ENCODE measurements at regions not wholly inside any gene's neighbourhood (a gene's known extent, or its start where the extent isn't known, plus 50 kb on each side); places are given as distances from the start of the nearest gene placed in this dataset.
"Not testable (repeated sequence)": the region's sequence is repeated elsewhere in the genome, so short reads cannot be mapped to it uniquely, and the experiment has no call there.

DNA sequence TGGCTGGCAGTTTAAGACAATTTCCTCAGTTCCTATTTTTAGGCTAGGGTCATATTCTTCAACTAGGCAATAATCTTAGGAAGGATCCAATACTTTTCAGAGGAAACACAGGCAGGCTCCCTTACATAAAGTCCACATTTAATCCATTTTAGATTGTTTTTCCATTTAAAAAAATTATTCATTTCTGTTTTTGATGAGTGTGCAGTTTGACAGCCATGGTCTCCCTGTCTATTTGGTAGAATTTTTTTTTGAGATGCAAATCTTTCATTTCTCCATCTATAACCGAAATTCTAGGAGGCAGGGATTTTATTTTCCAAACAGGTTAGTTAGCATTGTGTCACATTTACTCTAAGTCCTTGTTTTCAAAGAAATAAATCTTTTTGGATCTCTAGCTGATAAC lies 326.8 kb downstream of the PPP4R3C start:
- no peak for DNase-seq

DNA sequence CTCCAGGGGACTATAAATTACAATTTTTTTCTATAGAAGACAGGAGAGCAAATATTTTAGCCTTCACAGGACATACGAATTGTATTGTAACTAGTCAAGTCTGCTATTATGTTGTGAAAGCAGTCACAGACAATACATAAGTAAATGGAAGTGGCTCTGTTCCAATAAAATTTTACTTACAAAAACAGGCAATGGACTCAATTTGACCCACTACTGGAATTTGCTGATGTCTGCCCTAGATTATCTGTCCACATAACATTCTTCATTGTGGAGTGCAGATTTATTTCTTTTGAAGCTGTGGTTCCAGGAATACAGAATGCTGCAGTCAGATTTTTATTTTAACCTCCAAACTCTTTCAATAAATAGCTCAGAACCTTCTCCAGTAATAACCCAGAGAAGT lies 330.3 kb downstream of the PPP4R3C start:
- no peak for DNase-seq

DNA sequence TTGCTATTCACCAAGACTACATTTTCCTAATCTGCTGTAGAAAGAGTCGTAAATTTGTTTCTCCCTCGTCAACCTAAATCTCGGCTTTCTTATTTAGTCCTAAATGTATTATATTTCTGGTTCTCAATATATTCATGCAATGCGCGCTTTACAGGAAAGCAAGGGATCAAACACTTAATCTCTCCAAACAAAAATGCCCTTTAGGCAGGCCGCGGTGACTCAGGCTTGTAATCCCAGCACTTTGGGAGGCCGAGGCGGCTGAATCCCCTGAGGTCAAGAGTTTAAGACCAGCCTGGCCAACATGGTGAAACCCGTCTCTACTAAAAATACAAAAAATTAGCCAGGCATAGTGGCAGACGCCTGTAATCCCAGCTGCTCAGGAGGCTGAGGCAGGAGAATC lies 376.0 kb downstream of the PPP4R3C start:
- DNase-seq, result not testable (repeated sequence)

DNA sequence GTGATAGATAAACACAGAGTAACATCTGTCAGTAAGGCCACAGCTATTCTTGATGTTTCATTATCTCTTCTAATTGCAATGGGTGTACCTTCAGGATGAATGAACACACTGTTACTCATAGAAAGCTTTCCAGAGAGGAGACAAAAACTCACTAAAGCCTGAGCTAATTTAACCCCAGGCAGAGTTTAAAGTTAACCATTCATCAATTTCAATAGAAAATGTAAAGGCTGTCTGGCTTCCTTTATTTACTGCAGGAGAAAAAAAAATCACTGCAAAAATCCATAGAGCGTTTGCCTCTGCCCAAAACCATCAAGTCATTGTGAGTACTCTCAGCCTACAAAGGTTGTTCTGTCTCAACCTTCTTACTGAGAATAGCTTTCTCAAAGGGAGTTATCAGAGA lies 376.9 kb downstream of the PPP4R3C start:
- no peak for DNase-seq

DNA sequence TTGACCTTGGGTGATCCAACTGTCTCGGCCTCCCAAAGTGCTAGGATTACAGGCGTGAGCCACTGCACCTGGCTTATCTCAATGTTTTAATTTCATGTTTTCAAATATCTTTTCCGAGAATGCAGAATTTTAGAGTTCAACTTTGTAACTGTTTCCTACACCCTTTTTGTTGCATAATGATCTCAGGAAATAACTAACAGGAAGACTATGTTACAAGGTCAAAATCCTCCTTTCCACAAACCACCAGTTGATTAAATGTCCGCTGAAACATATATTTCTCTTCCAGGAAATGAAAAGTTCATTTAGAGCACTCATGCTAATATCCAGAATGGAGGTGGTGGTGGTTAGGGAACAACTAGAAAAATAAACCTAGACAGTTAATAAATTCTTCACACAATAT lies 377.8 kb downstream of the PPP4R3C start:
- no peak for DNase-seq

DNA sequence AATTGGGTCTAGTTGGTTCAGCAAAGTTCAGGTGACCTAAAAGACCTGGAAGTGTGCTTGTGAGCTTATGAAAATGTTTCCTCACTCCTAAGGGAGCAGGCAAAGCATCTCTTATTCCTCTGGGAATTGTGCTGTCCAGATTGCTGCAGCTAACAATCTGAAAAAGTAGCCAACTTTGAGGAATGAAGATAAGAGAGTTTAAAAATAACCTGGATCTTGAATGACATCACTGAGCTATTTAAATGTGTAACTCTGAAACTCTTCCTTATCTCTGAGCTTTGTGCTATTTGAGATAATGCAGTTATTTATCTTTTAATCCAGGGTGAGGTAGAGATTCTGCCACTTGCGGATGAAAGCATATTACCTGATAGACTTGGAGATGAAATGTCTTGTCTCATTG lies 384.8 kb downstream of the PPP4R3C start:
- no peak for DNase-seq

DNA sequence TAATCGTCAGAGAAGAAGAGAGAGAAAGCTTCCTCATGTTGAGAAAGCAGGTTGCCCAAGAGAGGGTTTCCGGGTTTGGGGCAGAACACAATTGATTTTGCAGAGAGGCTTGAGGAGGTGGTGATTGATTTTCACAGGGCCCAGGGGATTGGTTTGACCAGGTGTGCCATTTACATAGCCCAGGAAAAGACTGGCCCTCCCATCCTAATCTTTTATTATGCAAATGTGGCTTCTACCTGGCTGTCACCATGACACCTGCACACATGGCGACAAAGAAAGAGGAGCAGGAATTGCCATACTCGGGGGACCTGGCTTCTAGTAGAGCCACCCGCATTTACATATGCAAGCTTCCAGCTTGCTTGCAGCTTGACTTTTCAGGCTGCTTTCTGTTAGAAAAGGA lies 405.3 kb downstream of the PPP4R3C start:
- DNase-seq, result no peak

DNA sequence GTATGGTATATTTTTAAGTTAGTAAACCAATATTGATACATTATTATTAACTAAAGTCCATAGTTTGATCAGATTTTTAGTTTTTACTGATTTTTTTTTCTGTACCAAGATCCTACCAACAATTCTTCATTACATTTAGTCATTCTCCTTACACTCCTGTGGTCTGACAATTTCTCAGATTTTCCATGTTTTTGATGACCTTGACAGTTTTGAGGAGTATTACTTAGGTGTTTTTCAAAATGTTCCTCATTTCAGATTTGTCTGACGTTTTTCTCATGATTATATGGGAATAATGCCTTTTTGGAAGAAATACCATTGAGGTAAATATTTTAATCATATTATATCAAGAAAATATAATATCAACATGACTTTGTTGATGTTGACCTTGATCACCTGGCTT lies 423.8 kb downstream of the PPP4R3C start:
- DNase-seq, result no peak

DNA sequence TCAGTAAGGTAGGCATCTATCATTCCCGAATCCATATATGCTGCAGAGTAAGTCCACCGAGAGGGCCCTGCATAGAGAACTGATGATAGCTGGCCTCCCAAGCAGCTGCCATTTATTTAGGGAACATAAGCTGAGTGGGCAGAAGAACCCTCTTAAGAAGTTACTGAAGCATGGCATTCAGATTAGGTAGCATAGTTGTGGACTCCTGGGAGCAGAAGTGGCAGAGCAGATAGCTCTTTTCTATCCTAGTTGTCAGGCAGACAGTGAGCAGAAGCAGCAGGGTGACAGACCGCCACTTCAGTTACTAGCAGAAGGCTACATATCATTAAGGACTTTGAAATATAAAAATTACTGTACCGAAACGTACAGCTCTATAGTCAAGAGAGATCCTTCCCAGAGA lies 454.7 kb downstream of the PPP4R3C start:
- DNase-seq, result peak; percentile 96 to 99

DNA sequence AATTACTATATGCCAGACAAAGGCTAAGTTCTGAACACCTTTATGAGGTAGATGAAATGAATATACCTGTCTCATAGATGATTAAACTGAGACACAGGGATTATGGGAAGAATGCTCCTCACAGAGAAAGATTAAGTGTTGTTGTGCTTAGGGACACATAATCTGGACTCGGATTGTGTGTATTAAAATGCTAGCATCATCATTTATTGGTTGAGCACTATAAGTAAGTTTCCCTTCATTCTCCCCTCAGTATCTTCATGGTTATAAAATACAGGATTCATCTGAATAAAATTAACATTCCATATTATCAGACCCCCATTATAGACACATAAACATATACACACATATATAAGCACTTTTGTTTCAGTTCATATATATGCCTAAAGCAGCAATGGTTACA lies 463.5 kb downstream of the PPP4R3C start:
- no peak for DNase-seq

DNA sequence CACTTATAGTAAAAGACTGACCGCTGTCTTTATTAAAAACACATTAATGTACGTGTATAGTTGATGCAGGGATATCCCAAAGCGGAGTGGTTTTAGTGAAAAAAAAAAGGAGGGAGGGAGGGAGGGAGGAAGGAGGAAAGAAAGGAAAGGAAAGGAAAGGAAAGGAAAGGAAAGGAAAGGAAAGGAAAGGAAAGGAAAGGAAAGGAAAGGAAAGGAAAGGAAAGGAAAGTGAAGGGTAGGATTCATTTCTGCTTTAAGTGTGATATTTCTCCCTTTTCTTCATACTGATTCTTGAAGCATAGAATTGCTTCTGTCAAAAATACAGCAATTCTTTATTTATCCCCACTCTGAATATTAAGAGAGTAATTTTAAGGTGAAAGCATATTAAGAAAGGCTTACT lies 504.9 kb downstream of the PPP4R3C start:
- no peak for DNase-seq

DNA sequence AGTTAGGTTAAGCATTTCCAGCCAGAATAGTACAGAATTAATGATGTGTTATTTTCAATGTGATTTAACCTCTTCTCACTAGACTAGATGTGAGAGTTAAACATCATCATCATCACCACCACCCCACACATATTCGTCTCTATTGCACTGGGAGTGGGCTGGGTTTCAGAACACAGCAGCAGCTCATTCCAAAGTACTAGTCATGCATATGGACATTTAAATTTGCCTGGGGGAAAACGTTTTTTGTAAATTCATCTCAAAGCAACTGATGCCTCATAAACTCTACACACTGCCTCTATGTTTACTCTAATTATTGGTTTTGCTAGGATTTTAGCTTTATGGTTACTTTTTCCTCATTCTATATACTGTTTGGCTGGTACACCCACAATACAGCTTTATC lies 509.1 kb downstream of the PPP4R3C start:
- DNase-seq, result no peak

DNA sequence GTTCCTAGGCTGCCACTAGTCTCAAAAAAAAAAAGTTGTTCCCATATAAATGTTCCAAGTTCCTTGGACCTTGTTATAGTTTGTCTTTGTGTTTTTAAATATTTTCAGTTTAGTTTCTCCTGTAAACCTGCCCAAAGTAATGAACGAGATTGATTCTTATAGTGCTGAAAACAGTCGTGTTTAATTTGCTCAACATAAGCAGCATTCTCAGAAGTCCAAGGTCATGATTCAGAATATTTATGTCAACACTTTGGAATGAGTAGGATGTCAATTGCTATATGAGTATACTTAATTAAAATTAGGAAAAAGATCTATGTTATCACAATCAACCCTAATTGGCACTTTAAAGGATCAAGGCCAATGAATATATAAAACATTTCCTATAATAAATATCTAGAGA lies 510.9 kb downstream of the PPP4R3C start:
- DNase-seq, result no peak

DNA sequence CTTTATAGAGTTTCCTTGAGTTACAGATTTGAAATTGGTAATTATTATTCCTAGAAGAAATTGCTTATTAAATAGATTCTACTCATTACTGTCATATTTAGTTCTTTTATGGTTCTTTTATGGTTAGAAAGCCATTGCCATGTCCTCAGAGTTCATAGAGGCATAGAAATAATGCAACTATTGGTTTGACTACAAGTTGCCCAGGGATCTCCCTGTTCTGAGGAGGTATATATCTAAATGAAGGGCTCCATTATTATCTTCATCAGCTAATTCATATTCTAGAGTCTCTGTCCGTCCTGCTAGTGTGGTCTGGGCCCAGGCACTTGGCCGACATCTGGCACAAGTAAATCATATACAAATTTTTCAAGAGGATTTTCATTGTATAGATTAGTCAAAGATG lies 535.7 kb downstream of the PPP4R3C start:
- DNase-seq, result no peak

DNA sequence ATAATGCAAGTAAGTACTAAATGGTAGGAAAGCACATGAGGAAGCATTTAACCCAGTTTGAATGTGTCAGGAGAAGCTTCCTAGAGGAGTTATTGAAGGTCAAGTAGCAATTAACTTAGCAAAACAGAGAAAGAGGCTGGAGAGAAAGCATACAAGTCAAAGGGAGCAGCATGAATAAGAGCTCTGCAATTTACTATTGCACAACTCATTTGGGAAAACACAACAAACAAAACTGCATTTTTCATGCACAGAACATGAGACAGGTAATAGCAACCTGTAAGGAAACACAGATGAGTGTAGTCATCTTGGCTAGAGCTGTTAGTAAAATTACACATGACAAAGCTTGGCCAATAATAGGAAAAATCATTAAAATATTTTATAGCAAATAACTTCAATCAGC lies 538.1 kb downstream of the PPP4R3C start:
- DNase-seq, result no peak

DNA sequence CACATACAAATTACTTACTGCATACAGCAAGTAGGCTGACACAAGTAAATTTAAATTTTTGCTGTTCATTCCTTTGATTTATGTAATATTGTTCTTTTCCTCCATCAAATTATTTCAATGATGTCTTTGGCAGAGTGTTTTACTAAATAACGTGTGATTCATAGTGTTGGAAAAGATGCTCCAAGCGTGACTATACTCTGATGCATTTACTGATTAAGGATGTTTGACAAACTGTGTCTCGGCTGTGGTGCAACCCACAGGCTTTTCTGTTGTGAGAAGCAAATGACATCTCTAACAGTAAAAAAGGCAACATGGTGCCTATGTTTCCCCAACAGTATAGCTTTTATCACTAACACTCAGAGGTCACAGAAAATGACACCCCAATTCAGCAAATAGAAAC lies 540.9 kb downstream of the PPP4R3C start:
- DNase-seq, result no peak

DNA sequence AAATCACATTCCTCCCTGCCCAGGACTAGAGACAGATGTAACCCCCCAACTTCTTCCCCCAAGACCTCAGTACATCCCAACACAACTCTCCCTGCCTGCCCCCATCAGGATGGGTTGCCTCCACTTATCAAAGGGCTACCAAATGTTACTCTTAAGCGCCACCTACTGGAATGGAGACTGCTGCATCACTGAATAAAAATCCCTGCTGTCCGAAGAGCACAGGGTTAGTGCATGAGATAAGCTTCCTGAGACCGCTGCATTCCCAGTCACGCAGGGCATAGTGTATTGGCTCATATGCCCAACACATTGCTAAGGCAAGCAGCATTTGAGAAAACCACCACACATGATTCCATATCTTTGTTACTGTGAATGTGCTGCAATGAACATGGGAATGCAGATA lies 544.5 kb downstream of the PPP4R3C start:
- peak in 1 of 2 experiments; percentile 64 for DNase-seq

DNA sequence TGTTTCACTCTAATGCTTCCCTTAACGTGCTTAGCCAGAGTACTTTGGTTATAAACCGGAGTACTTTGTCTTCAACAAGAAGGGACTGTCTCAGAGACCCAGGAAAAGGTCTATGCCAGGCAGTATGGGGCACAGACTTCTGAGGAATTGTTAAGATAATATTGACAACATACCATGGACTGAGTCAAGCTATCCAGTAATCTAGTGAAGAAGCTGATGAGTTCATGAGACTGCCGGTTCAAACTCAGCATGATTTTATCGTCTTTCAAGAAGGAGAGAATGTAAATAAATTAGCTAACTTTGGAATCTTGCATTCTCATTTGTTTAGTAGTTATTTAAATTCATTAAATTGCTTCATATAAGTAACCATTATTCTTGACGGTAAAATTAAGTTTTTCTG lies 546.1 kb downstream of the PPP4R3C start:
- no peak for DNase-seq

DNA sequence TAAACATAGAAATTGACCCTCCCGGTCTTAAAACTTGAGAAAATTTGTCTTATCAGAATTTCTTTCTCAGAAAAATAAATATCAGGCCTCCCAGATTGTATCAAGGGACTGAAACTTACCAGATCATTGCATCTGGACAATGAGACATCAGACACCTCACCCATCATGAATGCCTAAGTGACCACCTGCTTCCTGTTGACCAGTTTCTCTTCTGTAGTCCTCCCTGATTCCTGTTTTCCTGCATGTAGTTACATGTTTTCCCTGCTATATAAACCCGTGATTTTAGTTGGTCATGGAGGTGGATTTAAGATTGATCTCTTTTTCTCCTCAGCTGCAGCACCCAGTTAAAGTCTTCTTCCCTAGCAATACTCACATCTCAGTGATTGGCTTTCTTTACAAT lies 548.1 kb downstream of the PPP4R3C start:
- no peak for DNase-seq

DNA sequence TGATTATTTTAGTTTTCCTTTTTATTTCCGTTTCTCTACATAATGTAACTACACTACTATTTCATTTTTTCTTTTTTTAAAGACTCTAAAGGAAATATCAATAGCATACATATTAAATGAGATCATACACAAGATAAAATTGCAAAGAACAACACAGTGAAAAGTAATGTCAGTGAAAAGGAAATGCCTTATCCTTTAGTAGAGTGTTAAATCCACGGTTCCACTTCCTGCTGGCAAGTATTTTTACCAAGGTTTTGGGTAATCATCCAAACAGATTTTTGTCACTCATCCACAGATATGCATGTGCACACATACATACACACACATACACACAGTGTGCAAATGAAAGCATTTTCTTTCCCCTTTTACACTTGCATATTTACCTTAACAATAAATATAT lies 548.9 kb downstream of the PPP4R3C start:
- DNase-seq, result no peak

DNA sequence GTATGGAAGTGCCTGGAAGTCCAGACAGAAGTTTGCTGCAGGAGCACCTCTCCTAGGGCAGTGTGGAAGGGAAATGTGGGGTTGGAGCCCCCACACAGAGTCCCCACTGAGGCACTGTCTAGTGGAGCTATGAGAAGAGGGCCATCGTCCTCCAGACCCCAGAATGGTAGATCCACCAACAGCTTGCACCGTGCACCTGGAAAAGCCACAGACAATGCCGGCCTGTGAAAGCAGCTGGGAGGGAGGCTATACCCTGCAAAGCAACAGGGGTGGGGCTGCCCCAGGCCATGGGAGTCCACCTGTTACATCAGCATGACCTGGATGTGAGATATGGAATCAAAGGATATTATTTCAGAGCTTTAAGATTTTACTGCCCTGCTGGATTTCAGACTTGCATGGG lies 551.4 kb downstream of the PPP4R3C start:
- DNase-seq, result not testable (repeated sequence)

DNA sequence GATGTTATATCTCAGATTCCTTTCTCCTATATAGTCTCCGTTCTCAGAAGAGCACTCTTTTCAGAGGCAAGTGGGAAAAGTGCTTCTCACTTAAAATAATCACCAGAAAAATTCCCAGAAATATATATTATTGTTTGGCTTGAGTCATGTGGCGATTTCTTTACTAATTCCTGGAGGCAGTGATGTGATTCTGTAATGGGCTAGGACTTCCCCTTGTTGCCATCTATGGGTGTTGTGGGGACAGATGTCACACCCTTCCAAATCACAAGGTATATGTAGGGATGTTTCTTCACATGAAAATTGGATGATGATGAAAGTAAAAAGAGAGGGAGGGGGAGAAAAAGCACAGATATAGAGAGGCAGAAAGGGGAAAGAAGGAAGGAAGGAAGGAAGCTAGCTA lies 553.4 kb downstream of the PPP4R3C start:
- no peak for DNase-seq

DNA sequence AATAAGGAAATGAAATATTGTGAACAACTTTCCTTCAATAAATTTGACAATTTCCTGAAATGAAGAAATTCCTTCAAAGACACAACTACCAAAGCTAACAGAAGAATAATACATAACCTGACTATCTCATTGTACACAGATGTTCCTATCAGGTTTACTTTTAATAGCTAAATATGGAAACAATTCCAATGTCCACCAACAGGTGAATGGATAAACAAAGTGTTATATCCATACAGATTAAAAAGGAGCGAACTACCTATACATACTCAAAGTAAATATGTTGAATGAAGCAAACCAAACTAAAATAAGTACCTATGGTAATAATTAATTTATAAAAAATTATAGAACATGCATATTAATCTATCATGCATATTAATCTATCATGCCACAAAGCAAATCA lies 554.9 kb downstream of the PPP4R3C start:
- DNase-seq, result no peak

DNA sequence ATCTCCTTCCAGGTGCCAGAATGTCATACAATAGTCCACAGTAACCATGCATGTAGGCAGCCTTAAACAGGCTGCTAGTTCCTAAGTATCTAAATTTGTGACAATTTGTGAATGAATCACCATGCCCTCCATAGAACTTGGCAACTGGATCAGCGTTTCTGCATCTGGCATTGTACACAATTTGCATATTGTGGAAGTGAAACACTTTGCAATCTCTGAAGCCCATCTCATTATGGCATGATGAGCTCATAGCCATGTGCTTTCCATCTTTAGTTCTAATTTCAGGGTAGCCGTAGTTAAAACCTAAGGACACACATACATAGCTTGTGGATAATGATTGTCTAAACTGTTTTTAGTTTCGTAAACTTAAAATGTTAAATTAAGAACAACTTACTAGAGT lies 573.6 kb downstream of the PPP4R3C start:
- DNase-seq, result no peak

DNA sequence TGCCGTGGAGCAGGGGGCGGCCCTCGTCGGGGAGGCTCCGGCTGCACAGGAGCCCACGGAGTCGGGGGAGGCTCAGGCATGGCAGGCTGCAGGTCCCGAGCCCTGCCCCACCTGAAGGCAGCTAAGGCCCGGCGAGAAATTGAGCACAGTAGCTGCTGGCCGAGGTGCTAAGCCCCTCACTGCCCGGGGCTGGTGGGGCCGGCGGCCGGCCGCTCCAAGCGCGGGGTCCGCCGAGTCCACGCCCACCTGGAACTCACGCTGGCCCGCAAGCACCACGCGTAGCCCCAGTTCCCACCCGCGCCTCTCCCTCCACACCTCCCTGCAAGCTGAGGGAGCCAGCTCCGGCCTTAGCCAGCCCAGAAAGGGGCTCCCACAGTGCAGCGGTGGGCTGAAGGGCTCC lies 589.4 kb downstream of the PPP4R3C start:
- DNase-seq, result no peak

DNA sequence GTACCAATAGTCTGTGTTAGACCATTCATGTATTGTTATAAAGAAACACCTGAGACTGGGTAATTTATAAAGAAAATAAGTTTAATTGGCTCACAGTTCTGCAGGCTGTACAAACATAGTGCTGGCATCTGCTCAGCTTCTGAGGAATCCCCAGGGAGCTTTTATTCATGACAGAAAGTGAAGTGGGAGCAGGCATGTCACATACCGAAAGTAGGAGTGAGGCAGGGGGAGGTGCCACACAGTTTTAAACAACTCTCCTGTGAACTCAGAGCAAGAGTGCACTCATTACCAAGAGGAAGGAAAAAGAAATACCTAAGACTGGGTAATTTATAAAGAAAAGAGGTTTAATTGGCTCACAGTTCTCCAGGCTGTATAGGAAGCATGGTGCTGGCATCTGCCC lies 591.2 kb downstream of the PPP4R3C start:
- DNase-seq, result no peak

Data from NCI-H524 (cell line).